T-helper 2 cell (primary cell): ENCODE measurements at regions not wholly inside any gene's neighbourhood (a gene's known extent, or its start where the extent isn't known, plus 50 kb on each side); places are given as distances from the start of the nearest gene placed in this dataset.

Experiments used
- DNase-seq, 5 experiments: peaks; one replicate each; pipeline versions ENCODE4 v3.0.0 to v3.0.0-alpha.2; 2012 to 2022

GRCh38 chr6:138609801-138610430 lies 110.6 kb upstream of the NHSL1 start:
- no peak for DNase-seq

GRCh38 chr6:138610816-138611215 lies 111.5 kb upstream of the NHSL1 start:
- no peak for DNase-seq

GRCh38 chr6:138614151-138614550 lies 114.9 kb upstream of the NHSL1 start:
- DNase-seq, result no peak

- DNase-seq, result no peak
Observed at GRCh38 chr6:138618168-138618567, 118.9 kb upstream of the NHSL1 start.

- DNase-seq, result no peak
Observed at GRCh38 chr6:138620630-138621029, 121.3 kb upstream of the NHSL1 start.

GRCh38 chr6:138622967-138623366 lies 123.7 kb upstream of the NHSL1 start:
- DNase-seq, result no peak

GRCh38 chr6:138631566-138631965 lies 132.3 kb upstream of the NHSL1 start:
- no peak for DNase-seq

GRCh38 chr6:138637822-138638221 lies 135.7 kb upstream of the CCDC28A start:
- no peak for DNase-seq

- no peak for DNase-seq
Observed at GRCh38 chr6:138638604-138639003, 135.0 kb upstream of the CCDC28A start.

- no peak for DNase-seq
Observed at GRCh38 chr6:138640028-138640427, 133.5 kb upstream of the CCDC28A start.

GRCh38 chr6:138643210-138643609 lies 130.4 kb upstream of the CCDC28A start:
- no peak for DNase-seq

GRCh38 chr6:138645976-138646640 lies 127.5 kb upstream of the CCDC28A start:
- no peak for DNase-seq

- DNase-seq, result no peak
Observed at GRCh38 chr6:138647006-138647405, 126.6 kb upstream of the CCDC28A start.

- no peak for DNase-seq
Observed at GRCh38 chr6:138648127-138648526, 125.4 kb upstream of the CCDC28A start.

GRCh38 chr6:138651491-138651890 lies 122.1 kb upstream of the CCDC28A start:
- no peak for DNase-seq

- DNase-seq, result no peak
Observed at GRCh38 chr6:138652824-138653223, 120.7 kb upstream of the CCDC28A start.

GRCh38 chr6:138653435-138653834 lies 120.1 kb upstream of the CCDC28A start:
- DNase-seq, result no peak

GRCh38 chr6:138654715-138655634 lies 118.6 kb upstream of the CCDC28A start:
- peak in 2 of 5 experiments; percentile 2 to 74 for DNase-seq

GRCh38 chr6:138655828-138656227 lies 117.7 kb upstream of the CCDC28A start:
- no peak for DNase-seq

GRCh38 chr6:138656364-138657064 lies 117.1 kb upstream of the CCDC28A start:
- no peak for DNase-seq

GRCh38 chr6:138657065-138657425 lies 116.5 kb upstream of the CCDC28A start:
- DNase-seq, result no peak

GRCh38 chr6:138659998-138660397 lies 113.6 kb upstream of the CCDC28A start:
- peak in 1 of 5 experiments; percentile 14 for DNase-seq

GRCh38 chr6:138662471-138662870 lies 111.1 kb upstream of the CCDC28A start:
- DNase-seq, result no peak
